ENCODE measurements at regions not wholly inside any gene's neighbourhood (a gene's known extent, or its start where the extent isn't known, plus 50 kb on each side); places are given as distances from the start of the nearest gene placed in this dataset.

GRCh38 chr1:90474158-90474557 is 242.9 kb downstream of the BARHL2 start:
- no peak for TF ChIP-seq EZH2 (IDR thresholded peaks at IDR 0.05; ENCODE audit: low read depth, unreplicated experiment)
- TF ChIP-seq CTCF (conservative IDR thresholded peaks at IDR 0.05; ENCODE audit: low read depth in 2 of 2): no peak
- TF ChIP-seq POLR2AphosphoS5 (IDR thresholded peaks at IDR 0.05; ENCODE audit: low read depth): no peak
- TF ChIP-seq EZH2phosphoT487 (IDR thresholded peaks at IDR 0.05; ENCODE audit: unreplicated experiment): no peak
- TF ChIP-seq REST (IDR thresholded peaks at IDR 0.05; ENCODE audit: unreplicated experiment): no peak
- TF ChIP-seq ZNF331 (CRISPR knock-in tag; IDR thresholded peaks at IDR 0.05; ENCODE audit: low read depth): no peak
- no peak for TF ChIP-seq ETS1 (IDR thresholded peaks at IDR 0.05)
- no peak for TF ChIP-seq ZNF114 (CRISPR knock-in tag; IDR thresholded peaks at IDR 0.05)
- no peak for TF ChIP-seq JUNB (IDR thresholded peaks at IDR 0.05; ENCODE audit: unreplicated experiment)
- no peak for TF ChIP-seq STAT1 (IDR thresholded peaks at IDR 0.05; ENCODE audit: unreplicated experiment)
- no peak for TF ChIP-seq CREB1 (CRISPR knock-in tag; IDR thresholded peaks at IDR 0.05; ENCODE audit: low read depth)

Data from GM23338 (cell line).